Upper lobe of right lung (tissue), 1 donor: ENCODE measurements at regions not wholly inside any gene's neighbourhood (a gene's known extent, or its start where the extent isn't known, plus 50 kb on each side); places are given as distances from the start of the nearest gene placed in this dataset.
"Not testable (repeated sequence)": the region's sequence is repeated elsewhere in the genome, so short reads cannot be mapped to it uniquely, and the experiment has no call there.

Experiments used
- ATAC-seq: fragments of 200-7000 bp; cut with Tn5 transposase; one replicate; pipeline ENCODE4 v1.9.1; 2020; ENCODE audit warnings: mild to moderate bottlenecking, moderate library complexity
- DNase-seq: peaks from one replicate; pipeline ENCODE4 v3.0.0-alpha.2; 2020
- H3K27ac ChIP-seq: fragments of 200-600 bp; one replicate; pipeline ENCODE4 v1.8.0; 2022
- H3K27me3 ChIP-seq: fragments of 200-600 bp; one replicate; pipeline ENCODE4 v1.8.0; 2022; ENCODE audit warnings: mild to moderate bottlenecking
- H3K36me3 ChIP-seq: fragments of 200-600 bp; one replicate; pipeline ENCODE4 v1.8.0; 2022
- H3K4me1 ChIP-seq: fragments of 200-600 bp; one replicate; pipeline ENCODE4 v1.8.0; 2022
- H3K4me3 ChIP-seq: fragments of 200-600 bp; one replicate; pipeline ENCODE4 v1.8.0; 2022; ENCODE audit warnings: mild to moderate bottlenecking
- H3K9me3 ChIP-seq: fragments of 200-600 bp; one replicate; pipeline ENCODE4 v1.8.0; 2022
- intact Hi-C: fragments of 100-400 bp; cut with DNase I; formaldehyde crosslinking; loops from one replicate; pipeline ENCODE4 v1.11.0; 2022
- TF ChIP-seq, protein P1 (sequence below): fragments of 200-600 bp; IDR thresholded peaks from one replicate; pipeline ENCODE4 v1.8.0; 2022; ENCODE audit warnings: antibody characterized with exemption
- donor health status: DM: no; HTN: yes; CAD: no; lungs with severe emphysema.

DNA sequence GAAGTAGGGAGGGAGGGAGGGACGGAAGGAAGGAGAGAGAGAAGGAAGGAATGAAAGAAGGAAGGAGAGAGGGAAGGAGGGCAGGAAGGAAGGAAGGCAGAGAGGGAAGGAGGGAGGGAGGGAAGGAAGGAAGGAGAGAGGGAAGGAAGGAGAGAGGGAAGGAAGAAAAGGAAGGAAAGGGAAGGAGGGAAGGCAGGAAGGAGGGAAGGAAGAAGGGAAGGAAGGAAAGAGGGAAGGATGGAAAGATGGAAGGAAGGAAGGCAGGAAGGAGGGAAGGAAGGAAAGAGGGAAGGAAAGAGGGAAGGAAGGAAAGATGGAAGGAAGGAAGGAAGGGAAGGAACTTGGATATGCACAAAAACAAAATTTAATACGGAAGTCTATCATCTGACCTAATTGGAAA is 844.5 kb upstream of the DEFB115 start:
- TF ChIP-seq, protein P1, sequence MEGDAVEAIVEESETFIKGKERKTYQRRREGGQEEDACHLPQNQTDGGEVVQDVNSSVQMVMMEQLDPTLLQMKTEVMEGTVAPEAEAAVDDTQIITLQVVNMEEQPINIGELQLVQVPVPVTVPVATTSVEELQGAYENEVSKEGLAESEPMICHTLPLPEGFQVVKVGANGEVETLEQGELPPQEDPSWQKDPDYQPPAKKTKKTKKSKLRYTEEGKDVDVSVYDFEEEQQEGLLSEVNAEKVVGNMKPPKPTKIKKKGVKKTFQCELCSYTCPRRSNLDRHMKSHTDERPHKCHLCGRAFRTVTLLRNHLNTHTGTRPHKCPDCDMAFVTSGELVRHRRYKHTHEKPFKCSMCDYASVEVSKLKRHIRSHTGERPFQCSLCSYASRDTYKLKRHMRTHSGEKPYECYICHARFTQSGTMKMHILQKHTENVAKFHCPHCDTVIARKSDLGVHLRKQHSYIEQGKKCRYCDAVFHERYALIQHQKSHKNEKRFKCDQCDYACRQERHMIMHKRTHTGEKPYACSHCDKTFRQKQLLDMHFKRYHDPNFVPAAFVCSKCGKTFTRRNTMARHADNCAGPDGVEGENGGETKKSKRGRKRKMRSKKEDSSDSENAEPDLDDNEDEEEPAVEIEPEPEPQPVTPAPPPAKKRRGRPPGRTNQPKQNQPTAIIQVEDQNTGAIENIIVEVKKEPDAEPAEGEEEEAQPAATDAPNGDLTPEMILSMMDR: no peak
- Histone ChIP-seq H3K4me1 (no peaks in the 10 kb centered on the region), H3K36me3 (no peaks in the 10 kb centered on the region), H3K9me3 (no peaks in the 10 kb centered on the region), H3K27me3 (no peaks in the 10 kb centered on the region), H3K4me3 (no peak overlapping the region), H3K27ac (no peak overlapping the region)
- DNase-seq (no peak), ATAC-seq (no peak)
- intact Hi-C loops: no loop called here

DNA sequence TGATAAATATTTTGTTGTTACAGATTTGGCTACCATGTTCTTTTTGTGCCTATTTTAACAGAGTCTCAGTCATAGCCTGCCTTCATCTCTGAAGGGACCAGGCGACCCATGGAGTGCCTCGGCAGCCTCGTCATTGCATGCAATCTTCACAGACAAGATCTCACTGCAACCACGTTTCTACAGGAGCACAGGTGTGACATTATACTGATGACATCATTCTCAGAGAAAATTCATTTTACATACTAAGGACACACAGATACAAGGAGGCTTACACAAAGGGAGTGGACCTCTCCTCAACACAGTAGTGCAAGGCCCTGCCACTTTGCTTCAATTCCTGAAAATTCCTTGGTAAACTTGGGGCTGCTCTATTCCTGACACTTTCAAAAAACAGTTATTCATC is 840.1 kb upstream of the DEFB115 start:
- H3K27ac ChIP-seq, H3K4me3 ChIP-seq, DNase-seq, intact Hi-C loops, H3K27me3 ChIP-seq, ATAC-seq, H3K4me1 ChIP-seq, H3K9me3 ChIP-seq, H3K36me3 ChIP-seq: not testable (repeated sequence)

DNA sequence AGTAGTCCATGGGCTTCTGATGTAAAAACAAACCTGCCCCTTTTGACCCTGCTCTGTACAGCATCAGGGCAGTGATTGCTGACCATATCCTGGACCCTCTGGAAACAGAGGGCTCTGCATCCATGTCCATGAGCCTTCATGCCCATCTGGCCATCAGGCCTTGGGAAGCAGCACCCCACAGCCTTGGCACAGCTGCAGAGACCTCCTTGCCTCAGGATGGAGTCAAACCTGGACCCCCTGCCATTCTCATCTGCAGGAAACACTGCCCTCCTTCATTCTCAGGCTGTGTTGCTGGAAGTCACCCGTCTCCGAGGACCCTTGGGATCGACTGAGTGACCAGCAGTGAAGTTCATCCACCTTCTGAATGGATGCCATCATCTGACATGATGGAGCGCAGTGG is 839.1 kb upstream of the DEFB115 start:
- peak; percentile 30 for ATAC-seq
- DNase-seq, H3K4me3 ChIP-seq, H3K9me3 ChIP-seq, H3K36me3 ChIP-seq, intact Hi-C loops, H3K27me3 ChIP-seq, H3K27ac ChIP-seq, H3K4me1 ChIP-seq: not testable (repeated sequence)

DNA sequence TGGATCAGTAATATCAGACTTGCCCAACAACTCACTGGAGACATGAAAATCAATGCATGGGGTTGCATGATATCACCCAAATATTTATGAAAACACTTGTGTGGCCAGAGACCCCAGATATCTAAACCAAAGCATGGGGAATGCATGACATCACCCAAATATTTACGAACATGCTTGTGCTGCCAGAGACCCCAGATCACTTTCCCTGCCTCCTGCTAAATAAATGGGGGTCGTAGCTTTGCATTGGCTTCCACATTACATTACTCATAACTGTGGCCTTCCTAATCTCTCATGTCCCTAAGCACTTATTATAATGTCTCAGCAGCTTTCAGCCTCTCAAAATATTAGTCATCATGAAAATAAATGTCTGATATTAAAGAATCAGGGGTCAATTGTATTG is 838.0 kb upstream of the DEFB115 start:
- DNase-seq (no peak), ATAC-seq (no peak)
- no peaks in the 10 kb centered on the region for H3K36me3 ChIP-seq
- H3K4me1 ChIP-seq: no peaks in the 10 kb centered on the region
- no peaks in the 10 kb centered on the region for H3K9me3 ChIP-seq
- TF ChIP-seq, protein P1: no peak
- intact Hi-C loops: no loop called here
- H3K4me3 ChIP-seq: no peak overlapping the region
- H3K27me3 ChIP-seq: no peaks in the 10 kb centered on the region
- no peak overlapping the region for H3K27ac ChIP-seq

DNA sequence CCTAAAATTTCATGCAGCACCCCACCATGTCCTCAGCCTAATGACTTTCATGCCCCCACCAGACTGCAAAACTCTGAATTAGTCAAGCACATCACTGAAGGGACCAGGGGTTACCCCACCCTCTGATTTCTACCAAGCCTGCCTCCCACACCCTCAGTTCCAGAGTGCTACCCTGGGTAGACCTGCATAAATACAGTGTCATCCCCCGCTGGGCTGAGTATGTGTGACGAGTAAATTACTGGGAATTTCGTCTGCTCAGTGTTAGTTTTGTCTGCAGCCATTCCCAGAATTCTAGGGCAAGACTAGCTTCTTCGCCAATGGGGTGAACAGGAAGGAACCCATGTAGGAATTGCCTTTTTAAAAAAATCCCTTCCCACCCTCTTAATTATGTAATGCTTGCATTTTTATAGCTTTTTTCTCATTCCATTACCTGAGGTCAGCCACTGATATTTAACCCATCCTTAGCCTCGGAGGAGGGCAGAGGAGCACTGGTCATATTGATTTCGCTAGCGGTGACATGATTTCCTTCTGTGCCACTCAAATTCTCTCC is 837.5 kb upstream of the DEFB115 start:
- H3K27me3 ChIP-seq, H3K4me1 ChIP-seq, DNase-seq, ATAC-seq, H3K36me3 ChIP-seq, intact Hi-C loops, H3K4me3 ChIP-seq, H3K27ac ChIP-seq, H3K9me3 ChIP-seq: not testable (repeated sequence)
